C1 segment of cervical spinal cord (tissue), 14 donors: ENCODE measurements at regions not wholly inside any gene's neighbourhood (a gene's known extent, or its start where the extent isn't known, plus 50 kb on each side); places are given as distances from the start of the nearest gene placed in this dataset.
"Not testable (repeated sequence)": the region's sequence is repeated elsewhere in the genome, so short reads cannot be mapped to it uniquely, and the experiment has no call there.

ENCODE experiments used
- DNase-seq, 14 donors: peaks; one replicate each; lab custom pipeline; 2025; lab: John Stamatoyannopoulos, UW

DNA sequence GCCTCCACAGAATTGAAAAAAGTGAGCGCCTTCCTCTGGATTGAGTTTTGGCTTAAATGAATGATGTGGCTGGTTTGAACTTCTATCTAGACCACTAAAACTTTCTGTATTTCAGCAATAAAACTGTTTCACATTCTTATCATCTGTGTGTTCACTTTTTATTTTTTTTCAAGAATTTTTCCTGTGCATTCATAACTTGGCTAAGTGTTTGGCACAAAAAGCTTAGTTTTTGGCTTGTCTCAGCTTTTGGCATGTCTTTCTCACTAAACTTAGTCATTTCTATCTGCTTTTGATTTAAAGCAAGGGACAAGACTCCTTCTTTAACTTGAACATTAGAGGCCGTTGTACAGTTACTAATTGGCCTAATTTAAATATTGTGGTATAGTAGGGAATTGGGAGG is 1015.1 kb downstream of the EPHA7 start:
- DNase-seq: no peak

DNA sequence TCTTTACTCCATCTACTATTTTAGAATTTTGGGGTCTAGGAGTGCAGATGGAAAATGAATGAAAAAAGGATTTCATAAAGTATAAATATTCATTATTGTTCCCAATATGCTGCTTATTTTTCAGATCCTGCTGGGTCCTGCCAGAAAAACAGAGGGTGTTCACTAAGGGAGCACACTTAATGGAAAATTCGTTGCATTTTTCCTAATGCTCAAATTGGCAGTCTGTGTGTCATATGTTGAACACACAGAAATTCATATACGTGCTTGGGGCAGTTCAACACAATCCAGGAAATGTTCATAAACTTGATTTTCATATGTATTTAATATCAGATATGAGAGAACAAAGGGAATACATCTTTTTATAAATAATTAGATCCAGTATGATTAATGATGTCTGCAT is 1019.4 kb downstream of the EPHA7 start:
- DNase-seq: no peak

DNA sequence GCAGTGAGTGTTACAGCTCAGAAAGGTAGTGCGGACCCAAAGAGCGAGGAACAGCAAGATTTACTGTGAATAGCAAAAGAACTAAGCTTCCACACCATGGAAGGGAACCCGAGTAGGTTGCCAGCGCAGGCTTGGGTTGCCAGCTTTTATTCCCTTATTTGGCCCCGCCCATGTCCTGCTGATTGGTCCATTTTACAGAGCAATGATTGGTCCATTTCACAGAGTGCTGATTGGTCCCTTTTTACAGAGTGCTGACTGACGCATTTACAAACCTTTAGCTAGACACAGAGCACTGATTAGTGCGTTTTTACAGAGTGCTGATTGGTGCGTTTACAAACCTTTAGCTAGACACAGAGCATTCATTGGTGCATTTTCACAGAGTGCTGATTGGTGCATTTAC is 1030.7 kb downstream of the EPHA7 start:
- not testable (repeated sequence) for DNase-seq

DNA sequence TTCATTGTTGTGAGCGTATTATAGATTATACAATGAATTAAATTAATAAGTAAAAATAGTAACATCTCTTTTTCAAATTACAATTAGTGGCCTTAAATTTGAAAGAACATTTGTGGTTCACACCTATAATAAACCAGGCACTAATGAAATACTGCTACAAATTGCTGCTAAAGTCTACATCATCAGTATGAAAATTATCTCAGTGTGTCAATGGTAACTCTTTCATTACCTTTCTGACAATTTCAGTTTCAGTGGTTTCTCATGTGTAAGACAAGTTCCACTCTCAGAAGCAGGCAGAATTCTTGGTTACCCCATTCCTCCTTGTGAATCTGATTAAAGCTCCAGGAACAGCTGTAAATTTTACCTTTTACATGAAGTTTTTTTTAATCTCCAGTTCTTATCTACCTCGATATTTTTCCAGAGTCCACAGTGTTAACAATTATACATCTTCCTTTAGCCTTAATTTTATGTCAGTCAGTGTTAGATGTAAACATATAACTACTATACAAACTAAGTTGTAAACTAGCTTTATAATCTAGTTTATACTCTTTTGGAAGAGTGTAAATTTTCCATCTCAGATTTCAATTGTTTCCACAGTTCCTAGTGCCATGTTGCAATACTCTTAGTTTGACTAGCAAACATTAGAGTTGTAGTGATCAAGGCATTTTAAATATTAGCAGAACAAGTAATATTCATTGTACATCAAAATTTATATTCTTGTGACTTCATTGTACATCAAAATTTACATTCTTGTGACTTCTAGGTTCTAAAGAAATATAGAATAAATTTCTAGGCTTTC is 1038.4 kb downstream of the EPHA7 start:
- no peak for DNase-seq

DNA sequence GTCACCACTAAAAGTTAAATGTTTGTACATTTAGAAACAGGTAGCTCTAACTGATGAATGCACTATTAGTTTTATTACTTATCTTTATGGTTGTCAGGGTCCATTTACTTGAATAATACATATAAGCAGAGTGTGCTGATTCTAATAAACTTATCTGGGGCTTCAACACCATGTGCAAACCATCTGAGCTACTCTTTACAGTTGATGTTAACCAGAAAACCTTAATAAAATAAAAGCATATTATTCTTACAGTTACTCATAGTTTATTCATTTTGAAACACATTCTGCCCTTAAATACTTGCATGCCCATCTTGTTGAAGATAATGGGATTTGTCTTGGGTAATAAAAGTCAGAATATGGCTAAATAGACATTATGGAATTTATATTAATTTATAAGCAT is 1042.2 kb downstream of the EPHA7 start:
- DNase-seq: no peak

DNA sequence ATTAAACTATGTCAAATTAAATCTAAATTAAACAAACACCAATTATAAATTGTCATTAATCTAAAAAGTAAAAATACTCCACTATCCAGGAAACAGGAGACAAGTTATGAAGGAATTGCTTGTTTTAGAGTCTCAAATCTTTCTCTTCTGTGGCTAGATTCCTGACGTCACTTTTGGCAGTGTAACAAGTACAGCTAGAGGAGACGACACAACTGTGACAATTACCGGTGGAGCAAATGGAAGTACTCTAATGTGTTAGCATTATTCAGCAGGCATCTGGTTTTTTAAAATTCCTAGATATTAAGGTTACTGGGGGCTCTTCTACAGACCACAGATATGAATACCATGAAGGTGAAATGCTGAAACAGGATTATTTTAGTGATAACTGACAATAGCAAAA is 1042.7 kb downstream of the EPHA7 start:
- no peak for DNase-seq

DNA sequence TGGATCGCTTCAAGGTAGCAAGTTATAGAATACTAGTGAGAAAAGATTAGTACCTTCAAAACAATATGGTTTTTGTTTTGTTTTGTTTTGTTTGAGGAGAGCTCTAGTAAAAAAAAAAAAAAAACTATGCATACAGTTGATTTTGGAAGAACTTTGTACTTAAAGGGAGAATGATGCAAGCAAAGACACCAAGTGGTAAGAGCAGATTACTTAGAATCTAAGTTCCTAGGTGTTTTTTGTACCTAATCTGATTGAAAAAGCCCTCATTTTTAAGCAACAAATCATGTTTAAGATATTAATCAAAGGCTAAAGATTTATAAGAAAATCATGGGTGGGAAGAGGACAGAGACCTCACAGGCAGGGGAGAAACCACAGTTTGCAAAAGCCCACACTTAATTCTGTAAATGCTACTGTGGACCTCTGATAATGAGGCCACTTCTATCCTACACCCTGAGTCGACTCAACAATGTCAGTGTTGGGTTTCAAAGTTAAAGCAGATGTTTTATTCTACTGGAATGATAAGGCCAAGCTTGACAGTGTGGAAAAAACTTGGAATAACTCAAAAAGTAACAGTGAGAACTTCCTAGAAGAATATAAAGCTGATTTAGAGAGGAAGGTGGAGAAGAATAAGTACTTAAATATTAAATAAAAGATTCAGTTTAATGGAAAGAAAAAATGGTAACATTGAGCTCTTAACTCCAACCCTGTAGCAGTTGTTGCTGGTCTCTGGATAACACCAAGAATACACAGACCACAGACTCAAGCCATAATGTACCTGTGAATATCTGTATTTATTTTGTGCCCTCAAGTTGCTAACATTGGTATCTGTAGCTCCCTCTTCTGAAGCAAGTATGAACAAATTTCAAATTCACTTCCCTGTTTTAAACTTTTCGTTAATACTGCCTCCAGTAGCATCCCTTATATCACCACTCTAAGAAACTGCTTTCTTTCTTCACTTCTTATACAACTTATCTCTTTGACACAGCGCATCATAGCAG is 1047.8 kb downstream of the EPHA7 start:
- no peak for DNase-seq

DNA sequence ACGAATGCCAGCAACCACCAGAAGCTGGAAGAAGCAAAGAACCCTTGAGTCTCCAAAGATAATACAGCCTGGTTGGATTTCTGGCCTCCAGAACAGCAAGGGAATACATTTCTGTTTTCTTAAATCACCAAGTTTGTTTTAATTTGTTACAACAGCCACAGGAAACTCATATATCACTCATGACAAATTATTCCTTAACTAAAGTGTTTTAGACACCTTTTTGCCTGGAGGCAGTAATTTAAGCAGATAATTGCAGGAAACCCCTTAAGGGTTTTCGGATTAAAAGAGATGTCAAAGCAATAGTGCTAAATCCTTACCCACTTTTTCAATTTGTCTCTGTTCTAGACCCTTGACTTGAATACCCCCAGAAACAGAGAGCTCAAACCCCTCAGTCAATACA is 1050.0 kb downstream of the EPHA7 start:
- DNase-seq: no peak

DNA sequence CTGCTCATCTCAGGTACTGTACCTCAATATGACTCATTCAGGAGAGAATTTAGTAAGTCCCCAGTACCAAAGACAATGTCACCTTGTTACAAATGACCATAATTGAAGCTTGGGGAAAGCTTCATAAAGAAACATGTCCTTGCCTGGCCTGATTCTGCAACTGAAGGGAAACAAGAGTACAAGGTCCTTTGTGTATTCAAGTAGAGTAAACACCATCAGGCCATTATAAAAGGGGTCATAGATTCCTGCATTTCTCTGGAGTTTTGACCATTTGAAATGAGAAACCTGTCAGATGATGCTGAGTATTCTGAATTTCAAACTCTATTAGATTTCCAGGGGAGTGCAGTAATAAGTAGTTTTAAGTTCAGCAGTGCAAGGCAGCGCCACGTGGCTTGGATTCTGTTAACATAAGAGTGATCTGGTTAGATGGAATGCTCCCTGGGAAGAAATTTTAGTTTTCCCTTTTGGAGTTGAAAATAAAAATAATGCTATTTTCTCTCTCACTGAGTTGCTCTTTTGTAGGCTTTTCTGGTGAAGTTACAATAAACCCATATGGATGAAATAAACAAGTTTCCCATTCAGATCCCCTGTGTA is 1054.3 kb downstream of the EPHA7 start:
- DNase-seq: no peak

DNA sequence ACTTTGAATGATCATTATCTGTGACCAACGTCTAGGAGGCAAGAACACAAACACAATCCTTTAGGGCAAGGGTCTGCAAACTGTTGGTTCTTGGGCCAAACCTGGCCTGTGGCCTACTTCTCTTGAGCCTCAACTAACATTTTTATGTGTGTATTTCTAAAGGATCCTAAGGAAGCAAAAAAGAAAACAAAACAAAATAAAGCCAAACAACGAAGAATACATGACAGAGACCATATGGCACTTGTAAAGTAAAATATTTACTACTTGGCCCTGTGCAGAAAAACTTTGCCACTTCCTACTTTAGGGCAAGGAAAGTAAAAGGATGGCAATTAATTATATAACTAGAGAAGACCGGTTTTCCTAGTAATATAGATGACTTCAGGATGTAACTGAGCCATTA is 1056.2 kb downstream of the EPHA7 start:
- DNase-seq: no peak

DNA sequence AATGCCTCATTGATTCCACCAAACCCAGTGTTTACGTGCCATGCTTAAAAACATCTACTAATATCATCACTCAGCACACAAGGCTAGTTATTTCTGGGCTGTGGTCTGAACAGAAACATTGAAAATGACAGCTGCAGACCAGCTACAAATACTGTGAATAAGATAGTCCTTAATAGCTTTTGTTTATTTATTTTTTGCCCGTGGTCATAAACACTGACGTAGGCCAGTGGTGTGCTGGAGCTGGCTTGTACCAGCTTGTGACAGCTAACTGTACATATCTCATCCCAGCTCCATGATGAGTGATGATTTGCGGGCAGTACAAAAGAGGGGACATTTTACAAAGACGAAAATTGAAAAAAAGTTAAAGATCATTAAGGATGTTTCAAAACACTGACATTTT is 1057.0 kb downstream of the EPHA7 start:
- DNase-seq: no peak

DNA sequence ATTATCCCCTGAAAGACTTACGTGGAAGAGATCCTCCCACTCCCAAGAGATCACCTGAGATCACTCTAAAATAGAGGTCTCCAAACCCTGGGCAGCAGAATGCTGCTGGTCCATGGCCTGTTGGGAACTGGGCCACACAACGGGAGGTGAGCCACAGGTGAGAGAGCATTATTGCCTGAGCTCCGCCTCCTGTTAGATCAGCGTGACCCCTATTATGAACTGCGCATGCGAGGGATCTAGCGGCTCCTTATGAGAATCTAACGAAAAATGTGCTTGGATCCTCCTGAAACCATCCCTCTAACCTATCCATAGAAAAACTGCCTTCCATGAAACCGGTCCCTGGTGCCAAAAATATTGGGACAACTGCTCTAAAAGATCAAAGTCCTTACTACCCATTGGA is 1057.4 kb downstream of the EPHA7 start:
- DNase-seq: no peak

DNA sequence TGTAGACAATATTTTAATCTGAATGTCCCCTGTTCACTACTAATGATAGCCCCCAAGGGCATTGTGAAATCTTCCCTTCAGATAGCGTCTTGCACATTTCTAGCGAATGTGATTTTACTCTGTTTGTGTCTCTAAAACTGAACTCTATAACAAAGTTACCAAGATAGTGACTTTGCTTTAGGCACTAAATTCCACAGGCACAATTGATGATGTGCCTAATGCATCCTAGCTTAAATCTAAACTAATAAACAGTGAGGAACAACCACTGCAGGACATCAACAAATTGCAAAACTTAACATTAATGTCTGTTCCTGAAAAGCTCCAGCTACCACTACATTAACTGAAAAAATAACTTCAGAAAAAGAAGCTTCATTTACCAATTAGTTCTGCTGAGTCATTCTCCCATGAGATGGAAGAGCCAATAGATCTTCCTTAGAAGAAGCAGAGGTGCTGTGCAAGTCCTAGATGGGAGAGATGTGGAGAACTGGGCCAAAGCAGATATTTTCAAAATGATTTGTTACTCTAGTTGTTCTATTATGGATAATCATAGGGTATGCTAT is 1065.0 kb downstream of the EPHA7 start:
- DNase-seq: no peak

DNA sequence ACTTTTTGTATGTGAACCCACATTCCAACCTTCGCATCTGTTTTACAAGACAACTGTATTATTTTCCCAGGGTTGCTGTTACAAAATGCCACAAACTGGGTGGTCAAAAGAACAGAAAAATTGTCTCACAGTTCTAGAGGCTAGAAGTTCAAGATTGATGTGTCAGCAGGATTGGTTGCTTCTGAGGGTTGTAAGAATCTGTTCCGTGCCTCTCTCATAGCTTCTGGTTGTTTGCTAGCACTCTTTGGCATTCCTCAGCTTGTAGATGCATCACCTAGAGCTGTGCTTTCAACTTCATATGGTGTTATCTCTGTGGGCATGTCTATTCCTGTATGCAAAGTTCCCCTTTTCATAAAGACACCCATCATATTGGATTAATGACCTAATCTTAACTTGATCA is 1067.2 kb downstream of the EPHA7 start:
- DNase-seq: no peak

DNA sequence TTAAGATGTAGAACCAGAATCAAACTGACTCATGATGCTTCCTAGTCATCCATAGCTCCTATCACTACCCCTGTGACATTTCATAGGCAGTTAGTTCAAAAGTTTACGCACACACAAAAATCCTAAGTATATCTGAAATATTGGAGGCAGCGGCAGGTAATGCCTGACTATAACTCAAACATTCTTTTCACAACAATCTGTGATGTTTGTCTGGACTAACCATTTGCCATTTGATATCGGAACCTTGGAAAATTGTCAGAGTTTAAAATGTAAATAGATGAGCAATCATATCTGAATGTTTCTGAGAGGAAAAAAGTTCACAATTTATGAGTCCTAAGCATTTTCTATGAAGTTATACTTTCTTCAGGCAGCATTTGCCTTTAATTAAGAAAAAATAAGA is 1078.2 kb downstream of the EPHA7 start:
- DNase-seq: no peak

DNA sequence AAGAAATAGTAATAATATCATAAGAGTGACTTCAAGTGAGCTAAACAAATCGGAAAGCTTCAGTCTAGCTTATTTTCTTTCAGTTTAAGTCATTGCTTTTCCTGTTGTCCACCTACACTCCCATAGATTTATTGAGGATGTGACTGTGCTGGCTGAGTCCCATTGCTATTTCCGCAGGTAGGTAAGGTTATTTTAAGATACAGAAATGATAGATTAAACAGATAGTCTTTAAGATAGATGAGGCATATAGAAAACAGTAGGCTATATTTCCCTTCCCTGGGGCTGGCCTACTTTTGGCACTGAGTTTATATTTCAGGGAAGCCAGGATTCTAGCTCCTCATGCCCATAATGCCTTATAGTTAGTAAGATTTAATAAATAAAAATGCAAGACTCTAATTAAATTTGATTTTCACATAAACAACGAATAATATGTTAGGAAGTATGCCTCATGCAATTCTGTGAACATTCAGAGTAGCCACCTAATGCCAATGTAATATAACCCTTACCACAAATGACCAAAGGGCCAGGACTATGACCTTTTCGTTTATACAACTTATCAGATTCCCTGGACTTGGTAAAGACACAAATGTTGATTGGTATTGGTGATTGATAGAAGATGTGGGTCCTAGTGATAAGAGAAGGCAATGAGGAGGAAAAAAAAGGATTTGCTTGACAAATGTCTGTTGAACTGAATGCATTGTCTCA is 1079.3 kb downstream of the EPHA7 start:
- DNase-seq: no peak

DNA sequence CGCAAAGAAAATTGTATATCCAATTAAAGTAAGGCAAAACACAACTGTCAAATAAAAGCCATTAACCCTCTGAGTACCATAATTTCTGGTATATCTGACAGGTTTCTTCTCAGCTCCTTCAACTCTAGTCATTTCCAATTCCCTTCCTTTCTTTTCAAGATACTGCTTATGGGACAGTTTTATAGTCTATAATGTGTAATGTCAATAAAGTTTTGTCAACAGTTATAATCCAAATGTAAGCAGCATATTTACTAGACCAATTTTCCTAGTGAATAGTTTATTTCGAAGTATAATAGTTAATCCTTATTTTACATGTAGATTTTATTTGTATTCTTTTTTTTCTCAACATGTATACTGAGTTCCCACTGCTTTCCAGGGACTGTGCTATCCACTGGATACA is 1081.8 kb downstream of the EPHA7 start:
- DNase-seq: no peak

DNA sequence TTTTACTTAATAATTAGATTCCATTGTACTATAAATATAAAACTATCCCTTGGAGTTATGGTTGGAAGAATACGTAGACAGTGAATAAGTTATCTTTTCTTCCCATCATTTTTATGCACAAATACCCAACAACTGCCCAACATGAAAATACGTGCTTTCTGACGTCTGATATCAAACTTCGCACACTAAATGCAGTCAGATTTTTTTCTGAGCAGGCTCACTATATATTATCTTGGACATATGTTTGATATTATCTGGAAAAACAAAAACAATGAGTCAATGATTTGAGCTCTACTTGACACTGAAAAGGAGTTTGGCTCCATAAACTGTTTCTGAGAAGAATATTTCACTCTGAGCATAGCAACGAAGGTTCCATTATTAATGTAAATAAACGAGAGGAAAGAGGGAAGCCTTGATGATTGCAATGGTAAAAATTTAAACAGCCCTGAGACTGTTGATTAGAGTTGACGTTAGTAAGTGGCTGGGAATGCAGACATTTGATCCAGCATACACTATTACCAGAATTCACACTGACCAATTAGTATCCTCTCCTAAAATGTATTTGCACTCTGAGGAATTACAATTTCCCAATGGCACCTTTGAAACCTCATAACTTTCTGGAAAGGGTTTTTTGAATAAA is 1090.0 kb downstream of the EPHA7 start:
- DNase-seq: no peak

DNA sequence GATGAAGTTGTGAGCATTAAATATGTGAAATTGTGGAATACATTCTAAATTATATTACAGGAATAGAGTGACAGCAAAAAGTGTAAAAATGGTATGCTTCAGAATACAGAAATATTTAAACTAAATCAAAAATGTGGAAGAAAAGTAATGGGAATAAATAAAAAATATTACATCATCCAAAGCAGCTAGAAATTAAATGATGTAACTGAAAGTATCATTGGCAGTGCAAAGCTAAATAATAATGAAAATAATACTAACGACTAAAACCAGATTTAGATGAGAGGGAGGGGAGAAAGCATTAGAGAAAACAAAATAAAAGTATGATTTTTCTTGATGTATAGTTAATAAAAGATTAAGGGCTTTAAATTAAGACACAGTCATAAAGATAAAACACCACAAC is 1104.0 kb downstream of the EPHA7 start:
- DNase-seq: no peak

DNA sequence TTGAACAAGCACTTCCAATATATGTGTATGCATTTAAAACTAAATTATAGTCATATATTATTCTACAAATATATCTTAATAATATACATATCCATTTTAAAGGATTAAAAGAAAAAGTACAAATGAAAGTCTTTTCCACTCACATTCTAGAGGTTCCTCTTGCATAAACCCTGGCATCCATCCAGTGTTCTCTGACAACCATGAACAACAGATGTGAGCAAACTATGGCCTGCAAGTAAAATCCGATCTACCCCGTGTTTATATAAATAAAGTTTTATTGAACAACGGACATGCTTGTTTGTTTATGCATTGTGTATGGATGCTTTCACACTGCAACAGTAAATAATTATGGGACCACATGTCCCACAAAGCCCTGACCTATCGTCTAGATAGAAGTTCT is 1122.3 kb downstream of the EPHA7 start:
- no peak for DNase-seq

DNA sequence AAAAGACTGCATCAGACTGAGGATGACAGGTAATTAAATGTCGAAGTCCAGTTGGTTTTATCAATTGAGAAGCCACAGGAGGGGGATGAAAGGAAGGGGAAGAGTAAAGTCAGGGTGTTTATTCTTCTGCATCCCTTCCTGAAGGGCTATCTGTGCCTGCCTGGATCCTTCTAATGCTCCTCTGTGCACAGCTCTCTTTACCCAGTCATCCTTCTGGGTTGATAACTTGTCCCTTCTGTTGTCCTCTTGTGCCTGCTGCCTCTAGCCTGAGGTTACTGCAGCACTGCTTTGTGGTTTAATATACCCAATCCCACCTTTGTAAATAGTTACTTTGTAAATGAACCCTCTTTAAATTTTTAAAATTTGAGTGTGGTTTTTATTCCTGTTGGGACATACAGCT is 1127.3 kb downstream of the EPHA7 start:
- DNase-seq: no peak
